Vagina (tissue), 2 donors: ENCODE measurements at regions not wholly inside any gene's neighbourhood (a gene's known extent, or its start where the extent isn't known, plus 50 kb on each side); places are given as distances from the start of the nearest gene placed in this dataset.

Experiments
- CTCF ChIP-seq, 3 experiments: fragments of 450-650 bp in 2 of 3; fragments of 200-600 bp in 1 of 3; sonication (generic) in 1 of 3; IDR thresholded peaks; one replicate each; pipeline ENCODE4 v1.5.1; 2017 to 2019; ENCODE audit warnings: antibody characterized with exemption in 3 of 3, mild to moderate bottlenecking in 2 of 3, moderate library complexity in 2 of 3
- POLR2AphosphoS5 ChIP-seq, 2 donors: sonication (generic); formaldehyde crosslinking; IDR thresholded peaks; one replicate each; pipeline ENCODE4 v1.9.0; 2017; ENCODE audit warnings: antibody characterized with exemption in 2 of 2, mild to moderate bottlenecking in 2 of 2, low read depth in 1 of 2; ENCODE audit not compliant: insufficient read depth in 1 of 2

GRCh38 chr5:34416501-34417008 lies 239.6 kb upstream of the RAI14 start:
- TF ChIP-seq CTCF (IDR thresholded peaks at IDR 0.05) (no peak), POLR2AphosphoS5 (IDR thresholded peaks at IDR 0.05; ENCODE audit: insufficient read depth in 1 of 2, low read depth in 1 of 2) (no peak)
